ENCODE measurements at regions not wholly inside any gene's neighbourhood (a gene's known extent, or its start where the extent isn't known, plus 50 kb on each side); places are given as distances from the start of the nearest gene placed in this dataset.
"Not testable (repeated sequence)": the region's sequence is repeated elsewhere in the genome, so short reads cannot be mapped to it uniquely, and the experiment has no call there.

DNA sequence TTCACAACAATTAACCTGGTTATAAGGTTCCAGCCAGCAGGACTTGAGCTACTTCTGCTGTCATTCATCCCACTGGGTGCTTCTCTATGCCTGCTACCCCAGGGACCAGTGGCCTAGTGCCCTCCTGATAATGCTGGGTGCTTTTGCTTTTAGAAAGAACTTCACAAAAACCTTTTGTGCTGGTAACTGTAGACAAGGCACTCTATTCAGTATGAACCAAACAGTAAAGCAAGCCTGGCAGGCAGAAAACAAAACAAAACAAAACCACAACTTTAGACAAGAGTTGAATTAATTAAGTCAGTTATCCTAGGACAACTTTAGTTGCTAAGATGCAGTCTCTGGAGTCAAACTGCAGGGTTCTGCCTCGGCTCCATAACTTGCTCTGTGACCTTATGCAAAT is 61.9 kb upstream of the ADGRL2 start:
- Histone ChIP-seq H3K4me1 (ENCODE audit: insufficient read depth, low read length) (no peaks in the 10 kb centered on the region), H3K27me3 (ENCODE audit: control insufficient read depth in 1 of 2, insufficient read depth in 2 of 2, low read length in 2 of 2) (no peaks in the 10 kb centered on the region), H3K9me3 (ENCODE audit: low read length) (no peaks in the 10 kb centered on the region), H3K36me3 (ENCODE audit: insufficient read depth, low read length) (no peaks in the 10 kb centered on the region), H3K4me3 (ENCODE audit: low read depth in 1 of 2, low read length in 2 of 2) (no peak overlapping the region), H3K9ac (ENCODE audit: low read length) (no peak overlapping the region), H3K27ac (ENCODE audit: low read depth, low read length) (no peak overlapping the region)

DNA sequence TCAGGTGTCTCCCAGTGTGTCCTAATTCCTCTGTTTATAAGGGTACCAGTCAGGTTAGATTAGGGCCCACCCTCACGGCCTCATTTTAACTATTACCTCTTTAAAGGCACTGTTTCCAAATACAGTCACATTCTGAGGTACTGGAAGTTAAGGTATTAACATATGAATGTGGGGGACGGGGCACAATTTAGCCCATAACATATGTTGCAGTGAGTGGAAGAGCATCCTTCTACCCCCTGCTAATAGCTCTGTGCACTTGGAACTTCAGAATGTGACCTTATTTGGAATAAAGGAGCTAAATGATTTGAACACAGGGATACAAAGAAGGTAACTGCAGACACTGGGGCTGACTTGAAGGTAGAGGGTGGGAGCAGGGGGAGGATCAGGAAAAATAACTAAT is 67.3 kb upstream of the ADGRL2 start:
- Histone ChIP-seq H3K9ac (ENCODE audit: low read length) (no peak overlapping the region), H3K4me1 (ENCODE audit: insufficient read depth, low read length) (no peaks in the 10 kb centered on the region), H3K27me3 (ENCODE audit: control insufficient read depth in 1 of 2, insufficient read depth in 2 of 2, low read length in 2 of 2) (no peaks in the 10 kb centered on the region), H3K9me3 (ENCODE audit: low read length) (no peaks in the 10 kb centered on the region), H3K4me3 (ENCODE audit: low read depth in 1 of 2, low read length in 2 of 2) (no peak overlapping the region), H3K27ac (ENCODE audit: low read depth, low read length) (no peak overlapping the region), H3K36me3 (ENCODE audit: insufficient read depth, low read length) (no peaks in the 10 kb centered on the region)

DNA sequence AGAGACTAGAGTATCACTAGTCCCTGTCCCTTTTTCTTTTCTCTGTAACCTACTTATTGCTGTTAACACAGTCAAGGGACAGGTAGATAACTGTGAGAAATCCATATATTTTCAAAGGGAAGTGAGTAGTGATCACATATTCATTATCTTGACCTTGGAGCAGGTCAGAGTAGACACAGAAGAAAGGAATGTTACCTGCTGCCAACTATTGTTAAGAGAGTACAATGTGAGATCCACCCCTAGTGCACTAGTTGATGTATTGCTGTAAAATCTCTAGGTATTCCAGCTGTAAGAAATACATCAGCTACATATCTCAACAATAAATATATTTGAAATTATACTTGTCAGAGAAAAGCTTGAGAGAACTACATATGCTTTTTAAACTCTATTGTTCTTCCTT is 68.7 kb upstream of the ADGRL2 start:
- H3K4me1 ChIP-seq (ENCODE audit: insufficient read depth, low read length): no peaks in the 10 kb centered on the region
- no peaks in the 10 kb centered on the region for H3K36me3 ChIP-seq (ENCODE audit: insufficient read depth, low read length)

DNA sequence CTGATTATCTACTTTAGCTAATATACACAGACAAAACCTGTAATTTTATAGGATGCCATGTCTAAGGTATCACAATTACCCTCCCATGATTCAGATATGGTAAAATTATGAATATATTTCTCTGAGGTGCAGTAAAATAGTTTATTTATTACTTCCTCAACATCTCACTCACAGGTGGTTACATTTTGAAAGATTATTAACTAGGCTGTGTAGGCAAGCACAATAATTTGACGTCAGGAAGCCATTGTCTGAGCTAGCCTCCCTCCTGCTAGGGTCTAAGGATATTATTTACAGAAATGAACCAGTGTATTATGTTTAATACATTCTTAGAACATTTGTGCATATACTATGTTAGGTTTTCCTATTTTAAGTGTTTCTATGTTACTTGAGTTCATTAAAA is 69.9 kb upstream of the ADGRL2 start:
- Histone ChIP-seq H3K9ac (ENCODE audit: low read length) (no peak overlapping the region), H3K27me3 (ENCODE audit: control insufficient read depth in 1 of 2, insufficient read depth in 2 of 2, low read length in 2 of 2) (no peaks in the 10 kb centered on the region), H3K9me3 (ENCODE audit: low read length) (no peaks in the 10 kb centered on the region), H3K36me3 (ENCODE audit: insufficient read depth, low read length) (no peaks in the 10 kb centered on the region), H3K27ac (ENCODE audit: low read depth, low read length) (no peak overlapping the region), H3K4me1 (ENCODE audit: insufficient read depth, low read length) (no peaks in the 10 kb centered on the region), H3K4me3 (ENCODE audit: low read depth in 1 of 2, low read length in 2 of 2) (no peak overlapping the region)

More for the DNA sequence above, 68.7 kb upstream of the ADGRL2 start:
- Histone ChIP-seq H3K4me3 (ENCODE audit: low read depth in 1 of 2, low read length in 2 of 2) (no peak overlapping the region), H3K27me3 (ENCODE audit: control insufficient read depth in 1 of 2, insufficient read depth in 2 of 2, low read length in 2 of 2) (no peaks in the 10 kb centered on the region), H3K9ac (ENCODE audit: low read length) (no peak overlapping the region), H3K9me3 (ENCODE audit: low read length) (no peaks in the 10 kb centered on the region), H3K27ac (ENCODE audit: low read depth, low read length) (no peak overlapping the region)

DNA sequence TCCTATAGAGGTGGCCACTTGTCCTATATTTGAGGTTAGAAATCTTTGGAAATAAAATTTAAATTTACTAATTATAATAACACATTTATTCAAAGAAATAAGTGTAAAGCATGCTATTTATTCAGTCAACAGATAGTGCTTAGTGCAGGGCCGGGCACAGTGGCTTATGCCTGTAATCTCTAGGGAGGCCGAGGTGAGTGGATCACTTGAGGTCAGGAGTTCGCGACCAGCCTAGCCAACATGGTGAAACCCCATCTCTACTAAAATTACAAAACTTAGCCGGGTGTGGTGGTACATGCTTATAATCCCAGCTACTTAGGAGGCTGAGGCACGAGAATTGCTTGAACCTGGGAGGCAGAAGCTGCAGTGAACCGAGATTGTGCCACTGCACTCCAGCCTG is 70.4 kb upstream of the ADGRL2 start:
- not testable (repeated sequence) for H3K27ac ChIP-seq (ENCODE audit: low read depth, low read length); H3K4me3 ChIP-seq (ENCODE audit: low read depth in 1 of 2, low read length in 2 of 2); H3K9ac ChIP-seq (ENCODE audit: low read length); H3K27me3 ChIP-seq (ENCODE audit: control insufficient read depth in 1 of 2, insufficient read depth in 2 of 2, low read length in 2 of 2); H3K9me3 ChIP-seq (ENCODE audit: low read length); H3K36me3 ChIP-seq (ENCODE audit: insufficient read depth, low read length); H3K4me1 ChIP-seq (ENCODE audit: insufficient read depth, low read length)

DNA sequence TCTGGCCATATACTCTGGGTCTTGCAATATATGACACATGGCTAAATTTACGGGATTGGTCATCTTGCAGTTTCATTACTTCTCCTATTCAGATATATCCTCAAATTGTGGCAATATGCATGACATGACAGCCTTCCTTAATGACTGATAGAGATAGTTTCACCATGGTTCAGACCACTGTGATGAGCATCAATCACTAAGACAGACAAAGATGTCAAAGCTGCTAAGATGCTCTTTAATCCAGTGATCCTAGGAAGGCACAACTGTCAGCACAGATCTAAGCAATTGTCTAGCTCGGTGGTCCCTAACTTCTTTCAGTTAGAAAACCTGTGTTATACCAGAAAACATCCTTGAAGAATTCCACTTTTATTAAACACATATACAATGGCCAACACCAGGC is 70.9 kb upstream of the ADGRL2 start:
- H3K27me3 ChIP-seq (ENCODE audit: control insufficient read depth in 1 of 2, insufficient read depth in 2 of 2, low read length in 2 of 2): no peaks in the 10 kb centered on the region
- H3K9me3 ChIP-seq (ENCODE audit: low read length): no peaks in the 10 kb centered on the region
- H3K36me3 ChIP-seq (ENCODE audit: insufficient read depth, low read length): no peaks in the 10 kb centered on the region
- H3K4me3 ChIP-seq (ENCODE audit: low read depth in 1 of 2, low read length in 2 of 2): no peak overlapping the region
- H3K4me1 ChIP-seq (ENCODE audit: insufficient read depth, low read length): no peaks in the 10 kb centered on the region
- no peak overlapping the region for H3K27ac ChIP-seq (ENCODE audit: low read depth, low read length)
- H3K9ac ChIP-seq (ENCODE audit: low read length): no peak overlapping the region

DNA sequence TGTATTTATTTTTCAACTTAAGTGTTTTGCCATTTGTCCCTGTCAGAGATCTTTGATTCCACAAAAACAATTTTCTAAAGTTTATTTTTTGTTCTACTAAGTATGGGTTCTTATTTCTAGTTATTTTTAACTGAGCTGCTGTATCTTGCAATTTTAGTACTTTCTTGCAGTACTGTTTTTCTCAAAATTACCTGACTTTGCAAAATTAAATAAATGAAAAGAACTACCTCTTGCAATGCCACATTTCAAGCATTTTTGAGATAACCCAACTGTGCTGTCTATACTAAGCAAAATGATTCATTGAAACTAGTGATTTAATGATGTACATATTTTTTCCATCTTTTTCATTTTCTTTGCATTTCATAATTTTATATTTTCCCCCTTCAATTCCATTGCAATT is 71.5 kb upstream of the ADGRL2 start:
- no peaks in the 10 kb centered on the region for H3K9me3 ChIP-seq (ENCODE audit: low read length)
- no peak overlapping the region for H3K4me3 ChIP-seq (ENCODE audit: low read depth in 1 of 2, low read length in 2 of 2)
- H3K4me1 ChIP-seq (ENCODE audit: insufficient read depth, low read length): no peaks in the 10 kb centered on the region
- no peak overlapping the region for H3K27ac ChIP-seq (ENCODE audit: low read depth, low read length)
- H3K27me3 ChIP-seq (ENCODE audit: control insufficient read depth in 1 of 2, insufficient read depth in 2 of 2, low read length in 2 of 2): no peaks in the 10 kb centered on the region
- no peak overlapping the region for H3K9ac ChIP-seq (ENCODE audit: low read length)
- no peaks in the 10 kb centered on the region for H3K36me3 ChIP-seq (ENCODE audit: insufficient read depth, low read length)

DNA sequence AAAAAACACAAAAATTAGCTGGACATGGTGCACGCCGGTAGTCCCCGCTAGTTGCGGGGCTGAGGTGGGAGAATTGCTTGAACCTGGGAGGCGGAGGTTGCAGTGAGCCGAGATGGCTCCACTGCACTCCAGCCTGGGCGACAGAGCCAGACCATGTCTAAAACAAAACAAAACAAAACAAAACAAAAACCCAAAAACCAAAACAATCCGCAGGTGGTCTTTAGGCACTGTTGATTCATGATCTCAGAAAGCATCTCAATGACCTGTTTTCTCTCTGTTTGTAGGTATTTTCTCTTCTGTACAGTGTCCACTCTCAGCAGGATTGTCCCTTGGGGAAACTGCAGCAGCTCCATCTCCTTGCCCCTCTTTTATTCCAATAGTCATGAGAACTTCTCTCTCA is 74.9 kb upstream of the ADGRL2 start:
- no peak overlapping the region for H3K4me3 ChIP-seq (ENCODE audit: low read depth in 1 of 2, low read length in 2 of 2)
- no peaks in the 10 kb centered on the region for H3K27me3 ChIP-seq (ENCODE audit: control insufficient read depth in 1 of 2, insufficient read depth in 2 of 2, low read length in 2 of 2)
- H3K4me1 ChIP-seq (ENCODE audit: insufficient read depth, low read length): no peaks in the 10 kb centered on the region
- no peak overlapping the region for H3K27ac ChIP-seq (ENCODE audit: low read depth, low read length)
- no peaks in the 10 kb centered on the region for H3K36me3 ChIP-seq (ENCODE audit: insufficient read depth, low read length)
- no peaks in the 10 kb centered on the region for H3K9me3 ChIP-seq (ENCODE audit: low read length)
- no peak overlapping the region for H3K9ac ChIP-seq (ENCODE audit: low read length)

DNA sequence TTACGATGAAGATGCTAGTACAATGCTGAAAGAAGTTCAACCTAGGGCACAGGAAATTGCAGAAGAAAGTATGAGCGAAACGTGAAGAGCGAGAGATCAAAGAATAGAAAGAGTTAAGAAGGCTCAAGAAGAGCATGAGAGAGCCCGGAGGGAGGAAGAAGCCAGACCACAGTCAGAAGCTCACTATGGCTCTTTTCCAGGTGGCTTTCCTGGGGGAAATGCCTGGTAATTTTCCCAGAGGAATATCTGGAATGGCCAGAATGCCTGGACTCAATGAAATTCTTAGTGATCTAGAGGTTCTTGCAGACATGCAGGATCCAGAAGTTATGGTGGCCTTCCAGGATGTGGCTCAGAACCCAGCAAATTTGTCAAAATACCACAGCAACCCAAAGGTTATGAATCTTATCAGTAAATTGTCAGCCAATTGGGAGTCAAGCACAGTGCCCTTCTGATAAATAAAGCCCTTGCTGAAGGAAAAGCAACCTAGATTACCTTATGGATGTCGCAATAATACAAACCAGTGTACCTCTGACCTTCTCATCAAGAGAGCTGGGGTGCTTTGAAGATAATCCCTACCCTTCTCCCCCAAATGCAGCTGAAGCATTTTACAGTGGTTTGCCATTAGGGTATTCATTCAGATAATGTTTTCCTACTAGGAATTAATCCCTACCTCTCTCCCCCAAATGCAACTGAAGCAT is 78.0 kb upstream of the ADGRL2 start:
- H3K9ac ChIP-seq (ENCODE audit: low read length); H3K27ac ChIP-seq (ENCODE audit: low read depth, low read length); H3K4me3 ChIP-seq (ENCODE audit: low read depth in 1 of 2, low read length in 2 of 2): not testable (repeated sequence)

DNA sequence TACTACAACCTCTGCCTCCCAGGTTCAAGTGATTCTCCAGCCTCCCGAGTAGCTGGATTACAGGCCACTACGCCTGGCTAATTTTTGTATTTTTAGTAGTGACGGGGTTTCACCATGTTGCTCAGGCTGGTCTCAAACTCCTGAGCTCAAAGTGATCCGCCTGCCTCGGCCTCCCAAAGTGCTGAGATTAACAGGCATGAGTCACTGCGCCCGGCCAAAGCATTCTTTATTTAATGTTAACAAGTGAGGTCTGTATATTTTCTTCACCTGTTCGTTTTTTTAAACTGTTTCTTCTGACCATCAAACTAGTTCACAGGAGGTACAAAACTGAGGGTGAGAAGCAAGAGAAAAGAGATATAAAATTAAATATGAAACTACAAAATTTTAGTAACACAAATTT is 80.5 kb upstream of the ADGRL2 start:
- not testable (repeated sequence) for H3K27ac ChIP-seq (ENCODE audit: low read depth, low read length); H3K9me3 ChIP-seq (ENCODE audit: low read length); H3K4me1 ChIP-seq (ENCODE audit: insufficient read depth, low read length); H3K4me3 ChIP-seq (ENCODE audit: low read depth in 1 of 2, low read length in 2 of 2); H3K9ac ChIP-seq (ENCODE audit: low read length); H3K27me3 ChIP-seq (ENCODE audit: control insufficient read depth in 1 of 2, insufficient read depth in 2 of 2, low read length in 2 of 2); H3K36me3 ChIP-seq (ENCODE audit: insufficient read depth, low read length)

More for the DNA sequence above, 78.0 kb upstream of the ADGRL2 start:
- H3K9me3 ChIP-seq (ENCODE audit: low read length); H3K36me3 ChIP-seq (ENCODE audit: insufficient read depth, low read length); H3K4me1 ChIP-seq (ENCODE audit: insufficient read depth, low read length); H3K27me3 ChIP-seq (ENCODE audit: control insufficient read depth in 1 of 2, insufficient read depth in 2 of 2, low read length in 2 of 2): not testable (repeated sequence)

DNA sequence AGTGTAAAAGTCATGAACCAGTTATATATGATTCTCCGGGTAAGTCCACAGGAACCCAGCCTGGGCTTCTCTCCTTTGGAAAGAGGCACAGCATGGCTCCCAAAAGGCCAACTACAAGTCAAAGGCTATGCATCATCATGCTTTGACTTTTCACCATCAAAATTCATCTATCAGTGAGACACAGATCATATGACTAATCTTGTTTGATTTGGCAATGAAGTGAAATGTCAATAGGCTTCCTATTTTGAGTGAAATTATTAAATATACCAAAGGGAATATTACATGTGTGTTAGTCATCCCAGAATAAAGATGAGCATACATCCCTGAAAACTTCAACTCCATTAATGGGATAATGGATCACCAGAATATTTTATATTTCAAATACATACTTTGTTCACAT is 83.5 kb upstream of the ADGRL2 start:
- Histone ChIP-seq H3K9me3 (ENCODE audit: low read length) (no peaks in the 10 kb centered on the region), H3K27ac (ENCODE audit: low read depth, low read length) (no peak overlapping the region), H3K4me1 (ENCODE audit: insufficient read depth, low read length) (no peaks in the 10 kb centered on the region), H3K9ac (ENCODE audit: low read length) (no peak overlapping the region), H3K27me3 (ENCODE audit: control insufficient read depth in 1 of 2, insufficient read depth in 2 of 2, low read length in 2 of 2) (no peaks in the 10 kb centered on the region), H3K36me3 (ENCODE audit: insufficient read depth, low read length) (no peaks in the 10 kb centered on the region), H3K4me3 (ENCODE audit: low read depth in 1 of 2, low read length in 2 of 2) (no peak overlapping the region)

DNA sequence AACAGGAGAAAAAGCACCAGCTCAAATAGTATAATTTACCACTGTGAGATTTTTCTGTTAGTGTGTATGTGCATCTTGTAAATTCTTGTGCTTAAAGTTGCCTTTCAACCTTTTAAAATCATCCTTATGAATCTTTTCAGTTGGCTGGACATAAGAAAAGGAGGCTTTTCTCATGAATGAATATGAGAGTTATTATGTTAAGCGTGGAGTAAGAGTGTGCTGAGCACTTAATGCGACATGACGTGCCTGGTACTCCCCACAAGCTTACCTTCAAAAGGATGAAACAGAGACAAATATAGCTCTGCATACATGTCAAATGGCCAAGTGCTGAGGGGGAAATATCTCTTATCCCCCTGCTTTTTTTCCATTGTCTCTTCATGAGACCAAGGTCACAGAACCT is 85.3 kb upstream of the ADGRL2 start:
- Histone ChIP-seq H3K9ac (ENCODE audit: low read length) (no peak overlapping the region), H3K9me3 (ENCODE audit: low read length) (no peaks in the 10 kb centered on the region), H3K27ac (ENCODE audit: low read depth, low read length) (no peak overlapping the region), H3K36me3 (ENCODE audit: insufficient read depth, low read length) (no peaks in the 10 kb centered on the region), H3K27me3 (ENCODE audit: control insufficient read depth in 1 of 2, insufficient read depth in 2 of 2, low read length in 2 of 2) (no peaks in the 10 kb centered on the region), H3K4me3 (ENCODE audit: low read depth in 1 of 2, low read length in 2 of 2) (no peak overlapping the region), H3K4me1 (ENCODE audit: insufficient read depth, low read length) (no peaks in the 10 kb centered on the region)
